NCI-H146 treated with DMSO at 0.1 percent for 48 hours (cell line): ENCODE measurements at regions not wholly inside any gene's neighbourhood (a gene's known extent, or its start where the extent isn't known, plus 50 kb on each side); places are given as distances from the start of the nearest gene placed in this dataset.

Experiments
- DNase-seq: peaks from one replicate; lab custom pipeline; 2025; ENCODE audit not compliant: unreplicated experiment; lab: John Stamatoyannopoulos, UW

GRCh38 chr15:87591582-87591981, 665.0 kb downstream of the NTRK3 start:
- DNase-seq = no peak

- DNase-seq = no peak
Measured at GRCh38 chr15:87591042-87591441, 665.5 kb downstream of the NTRK3 start.

GRCh38 chr15:87589134-87589533, 667.4 kb downstream of the NTRK3 start:
- DNase-seq = no peak

GRCh38 chr15:87582169-87582568, 674.4 kb downstream of the NTRK3 start:
- DNase-seq = no peak

GRCh38 chr15:87579537-87579936, 677.0 kb downstream of the NTRK3 start:
- DNase-seq = no peak

GRCh38 chr15:87578776-87579175, 677.8 kb downstream of the NTRK3 start:
- DNase-seq = no peak

GRCh38 chr15:87577336-87577735, 679.2 kb downstream of the NTRK3 start:
- DNase-seq = no peak

GRCh38 chr15:87576486-87577176, 679.9 kb downstream of the NTRK3 start:
- no peak for DNase-seq

GRCh38 chr15:87575896-87576473, 680.6 kb downstream of the NTRK3 start:
- DNase-seq = no peak

GRCh38 chr15:87573534-87573933, 683.0 kb downstream of the NTRK3 start:
- no peak for DNase-seq

- no peak for DNase-seq
Measured at GRCh38 chr15:87573039-87573438, 683.5 kb downstream of the NTRK3 start.

- no peak for DNase-seq
Measured at GRCh38 chr15:87572381-87572910, 684.1 kb downstream of the NTRK3 start.

- no peak for DNase-seq
Measured at GRCh38 chr15:87570206-87570605, 686.3 kb downstream of the NTRK3 start.

- no peak for DNase-seq
Measured at GRCh38 chr15:87569581-87569980, 687.0 kb downstream of the NTRK3 start.

- DNase-seq = no peak
Measured at GRCh38 chr15:87567406-87568030, 689.0 kb downstream of the NTRK3 start.

GRCh38 chr15:87566236-87566635, 690.3 kb downstream of the NTRK3 start:
- no peak for DNase-seq

- DNase-seq = no peak
Measured at GRCh38 chr15:87564681-87565080, 691.9 kb downstream of the NTRK3 start.

- DNase-seq = no peak
Measured at GRCh38 chr15:87563869-87564268, 692.7 kb downstream of the NTRK3 start.

- DNase-seq = no peak
Measured at GRCh38 chr15:87562203-87562602, 694.3 kb downstream of the NTRK3 start.

GRCh38 chr15:87561641-87562040, 694.9 kb downstream of the NTRK3 start:
- no peak for DNase-seq

- no peak for DNase-seq
Measured at GRCh38 chr15:87557881-87558280, 698.7 kb downstream of the NTRK3 start.

GRCh38 chr15:87556886-87557285, 699.7 kb downstream of the NTRK3 start:
- no peak for DNase-seq
